OCI-M1 (cell line): ENCODE measurements at regions not wholly inside any gene's neighbourhood (a gene's known extent, or its start where the extent isn't known, plus 50 kb on each side); places are given as distances from the start of the nearest gene placed in this dataset.
"Not testable (repeated sequence)": the region's sequence is repeated elsewhere in the genome, so short reads cannot be mapped to it uniquely, and the experiment has no call there.

Experiments
- DNase-seq: peaks from one replicate; lab custom pipeline; 2025; lab: John Stamatoyannopoulos, UW

GRCh38 chr15:87722941-87723691, 533.4 kb downstream of the NTRK3 start:
- DNase-seq = no peak

DNA sequence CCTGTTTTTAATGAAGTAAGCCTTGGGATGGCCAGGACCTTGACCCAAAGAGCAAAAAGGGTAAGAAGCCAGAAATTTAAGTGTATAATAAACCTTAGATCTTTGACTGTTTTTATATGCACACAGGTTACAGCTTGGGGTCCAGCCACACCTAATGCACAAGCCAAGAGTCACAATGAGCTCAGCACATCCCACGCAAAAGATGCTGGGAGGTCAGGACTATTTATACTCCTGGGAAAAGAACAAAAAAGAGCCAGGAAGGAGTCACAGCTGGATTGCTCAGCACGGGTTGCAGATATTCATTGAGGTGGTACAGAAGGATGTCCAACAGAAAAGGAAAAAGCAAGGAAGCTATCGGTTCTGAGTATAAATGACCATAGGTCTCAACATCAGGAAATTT, 536.3 kb downstream of the NTRK3 start:
- no peak for DNase-seq

GRCh38 chr15:87716422-87716821, 540.1 kb downstream of the NTRK3 start:
- DNase-seq = no peak

GRCh38 chr15:87715252-87715651, 541.3 kb downstream of the NTRK3 start:
- DNase-seq = no peak

GRCh38 chr15:87713475-87713879, 543.1 kb downstream of the NTRK3 start:
- no peak for DNase-seq

DNA sequence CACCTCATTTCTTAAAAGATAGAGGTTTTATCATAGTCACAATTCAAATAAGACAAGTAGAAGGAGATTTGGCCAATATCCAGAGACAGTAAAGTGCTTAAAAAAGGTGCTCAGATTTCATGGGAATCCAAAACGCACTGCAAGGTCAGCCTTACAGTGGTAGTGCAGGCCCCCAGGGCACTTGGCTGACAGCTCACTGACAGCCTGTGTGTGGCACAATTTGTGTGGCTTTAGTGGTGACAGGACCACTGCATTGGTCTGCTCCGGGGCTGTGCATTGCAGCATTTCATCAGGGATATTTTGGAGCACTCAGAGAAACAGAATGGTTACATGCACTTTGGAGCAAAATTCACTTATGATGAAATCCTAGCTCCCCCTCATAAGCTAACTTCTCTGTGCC, 544.3 kb downstream of the NTRK3 start:
- DNase-seq = no peak

- no peak for DNase-seq
Measured at GRCh38 chr15:87711026-87711425, 545.5 kb downstream of the NTRK3 start.

- DNase-seq = no peak
Measured at GRCh38 chr15:87710406-87710805, 546.1 kb downstream of the NTRK3 start.

GRCh38 chr15:87707566-87708130, 548.9 kb downstream of the NTRK3 start:
- DNase-seq = no peak

GRCh38 chr15:87707071-87707470, 549.5 kb downstream of the NTRK3 start:
- no peak for DNase-seq

- no peak for DNase-seq
Measured at GRCh38 chr15:87706001-87706400, 550.5 kb downstream of the NTRK3 start.

DNA sequence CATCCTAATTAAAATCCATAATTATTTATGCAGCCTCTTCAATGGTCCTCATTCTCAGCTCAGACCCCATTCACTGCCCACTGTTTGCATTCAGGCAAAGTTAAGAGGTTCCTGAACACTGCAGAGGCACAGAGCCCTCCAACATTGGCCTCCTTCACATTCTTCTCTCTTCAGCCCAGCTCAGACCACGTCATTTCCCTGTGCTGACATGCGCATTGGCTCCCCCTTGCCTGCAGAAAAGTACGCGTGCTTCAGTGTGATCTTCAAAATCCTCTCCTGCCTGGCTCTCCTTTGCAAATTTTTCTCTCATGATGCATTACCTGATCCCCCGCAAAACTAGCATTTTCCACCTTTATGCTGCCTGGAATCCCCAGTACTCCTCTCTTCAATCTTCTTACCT, 552.3 kb downstream of the NTRK3 start:
- DNase-seq = no peak

GRCh38 chr15:87703327-87704111, 553.0 kb downstream of the NTRK3 start:
- peak; percentile 79 for DNase-seq

GRCh38 chr15:87702270-87702669, 554.3 kb downstream of the NTRK3 start:
- peak; percentile 19 for DNase-seq

DNA sequence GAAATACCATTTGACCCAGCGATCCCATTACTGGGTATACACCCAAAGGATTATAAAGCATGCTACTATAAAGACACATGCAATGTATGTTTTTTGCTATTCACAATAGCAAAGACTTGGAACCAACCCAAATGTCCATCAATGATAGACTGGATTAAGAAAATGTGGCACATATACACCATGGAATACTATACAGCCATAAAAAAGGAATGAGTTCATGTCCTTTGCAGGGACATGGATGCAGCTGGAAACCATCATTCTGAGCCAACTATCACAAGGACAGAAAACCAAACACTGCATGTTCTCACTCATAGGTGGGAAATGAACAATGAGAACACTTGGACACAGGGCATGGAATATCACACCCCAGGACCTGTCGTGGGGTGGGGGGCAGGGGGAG, 558.1 kb downstream of the NTRK3 start:
- DNase-seq = not testable (repeated sequence)

DNA sequence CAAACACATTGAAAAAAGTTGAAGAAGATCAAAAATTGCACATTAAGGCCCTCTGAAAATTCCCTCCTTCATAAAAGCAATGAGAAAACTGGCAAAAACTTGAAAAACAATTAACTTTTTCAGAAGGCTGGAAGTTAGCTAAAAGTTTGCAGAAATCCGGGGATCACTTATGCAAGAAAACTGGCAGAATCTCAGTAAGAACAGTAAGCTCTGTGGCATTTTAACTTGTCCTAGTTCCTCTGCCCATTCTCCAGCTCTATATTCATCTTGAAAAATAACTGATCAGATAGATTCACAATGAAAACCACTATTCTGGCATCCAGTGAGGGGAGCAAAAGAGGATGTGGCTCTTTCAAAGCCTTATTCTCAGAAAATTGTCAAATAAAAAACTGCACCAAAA, 566.8 kb downstream of the NTRK3 start:
- peak; percentile 69 for DNase-seq

GRCh38 chr15:87687523-87687870, 569.0 kb downstream of the NTRK3 start:
- no peak for DNase-seq

GRCh38 chr15:87686841-87687522, 569.6 kb downstream of the NTRK3 start:
- DNase-seq = no peak

DNA sequence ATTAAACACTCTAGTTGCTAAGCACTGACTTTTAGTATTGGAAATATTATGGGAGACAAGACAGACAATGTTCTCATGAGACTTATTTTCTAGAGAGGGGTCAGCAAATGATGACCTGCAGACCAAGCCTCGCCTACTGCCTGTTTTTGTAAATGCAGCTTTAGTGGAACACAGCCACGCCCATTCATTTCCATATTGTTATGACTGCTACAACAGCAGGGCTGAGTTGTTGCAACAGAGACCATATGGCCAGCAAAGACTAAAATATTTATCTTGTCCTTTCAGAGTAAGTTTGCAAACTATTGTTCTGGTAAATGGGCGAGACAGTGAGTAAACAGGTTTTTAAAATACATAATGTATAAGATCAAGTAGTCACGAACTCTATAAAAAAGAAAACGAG, 570.2 kb downstream of the NTRK3 start:
- no peak for DNase-seq

DNA sequence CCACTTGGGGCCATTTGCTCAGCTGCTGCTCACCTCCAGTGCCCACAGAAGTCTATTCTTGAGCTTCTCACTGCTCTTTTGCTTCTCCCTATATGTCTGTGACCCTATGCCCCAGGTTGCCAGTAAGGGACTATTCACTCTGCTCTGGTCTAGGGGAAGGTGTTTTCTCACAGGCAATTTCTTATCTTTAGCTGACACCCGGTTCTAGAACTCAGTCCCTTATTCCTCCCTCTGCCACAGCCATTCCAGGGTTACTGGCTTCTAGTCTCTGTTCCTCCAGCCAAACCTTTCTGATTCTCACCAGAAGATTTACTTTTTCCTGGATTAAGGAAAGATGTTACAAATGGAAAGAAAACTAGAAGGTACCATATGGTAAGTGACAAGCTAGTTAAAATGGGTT, 574.0 kb downstream of the NTRK3 start:
- DNase-seq = peak; percentile 45

GRCh38 chr15:87681104-87681503, 575.4 kb downstream of the NTRK3 start:
- peak; percentile 25 for DNase-seq

DNA sequence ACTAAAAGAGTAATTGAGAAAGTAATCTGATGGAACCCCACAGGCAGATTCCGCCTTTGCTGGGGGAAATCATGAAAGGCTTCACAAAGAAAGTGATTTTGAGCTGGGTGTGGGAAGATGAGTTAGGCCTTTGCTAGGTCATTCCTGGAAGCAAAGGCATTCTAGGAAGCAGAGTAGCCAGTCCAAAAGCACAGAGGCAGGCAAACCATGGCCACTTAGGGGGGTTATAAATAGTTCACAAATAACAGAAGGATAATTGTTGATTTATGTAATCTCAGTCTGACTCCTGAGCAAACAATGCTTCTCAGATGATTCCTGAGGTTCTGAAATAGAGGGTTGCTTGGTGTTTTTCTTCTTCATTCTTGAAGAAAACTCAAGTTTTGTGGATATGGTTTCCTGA, 576.3 kb downstream of the NTRK3 start:
- no peak for DNase-seq

- no peak for DNase-seq
Measured at GRCh38 chr15:87675271-87675670, 581.3 kb downstream of the NTRK3 start.
